Uterus (tissue), 3 donors: ENCODE measurements at regions not wholly inside any gene's neighbourhood (a gene's known extent, or its start where the extent isn't known, plus 50 kb on each side); places are given as distances from the start of the nearest gene placed in this dataset.

Source experiments
- DNase-seq, 2 donors: peaks; one replicate each; pipeline ENCODE4 v3.0.0-alpha.2; 2019 to 2020
- H3K27ac ChIP-seq, 2 donors: fragments of 200-600 bp; sonication (generic); 1 replicate in 1 of 2; 2 replicates in 1 of 2; pipeline ENCODE4 v1.5.1; 2016 to 2018
- H3K27me3 ChIP-seq, 2 donors: fragments of 200-600 bp; sonication (generic); one replicate each; pipeline ENCODE4 v1.5.1; 2018 to 2019; ENCODE audit warnings: control low read depth in 1 of 2
- H3K36me3 ChIP-seq, 2 donors: fragments of 200-600 bp; sonication (generic); one replicate each; pipeline ENCODE4 v1.5.1; 2019; ENCODE audit warnings: control low read depth in 1 of 2
- H3K4me1 ChIP-seq, 2 donors: fragments of 200-600 bp; sonication (generic); one replicate each; pipeline ENCODE4 v1.5.1; 2018 to 2019; ENCODE audit warnings: control low read depth in 1 of 2
- H3K4me3 ChIP-seq, 2 donors: fragments of 200-600 bp; sonication (generic); 1 replicate in 1 of 2; 2 replicates in 1 of 2; pipeline ENCODE4 v1.5.1; 2018 to 2019; ENCODE audit warnings: mild to moderate bottlenecking in 1 of 2
- H3K9me3 ChIP-seq, 2 donors: fragments of 200-600 bp; sonication (generic); one replicate each; pipeline ENCODE4 v1.5.1; 2019; ENCODE audit warnings: control low read depth in 1 of 2
- POLR2A ChIP-seq, 2 donors: fragments of 450-650 bp; IDR thresholded peaks; one replicate each; pipeline ENCODE4 v1.6.1; 2016; ENCODE audit warnings: antibody characterized with exemption in 2 of 2, mild to moderate bottlenecking in 1 of 2, moderate library complexity in 1 of 2
- intact Hi-C: fragments of 100-400 bp; cut with DNase I; formaldehyde crosslinking; loops from one replicate; pipeline ENCODE4 v1.15.1; 2023; ENCODE audit warnings: low total_unique reads
- TF ChIP-seq, protein P1 (sequence below), 4 experiments: fragments of 200-600 bp in 2 of 4; fragments of 450-650 bp in 2 of 4; sonication (generic) in 2 of 4; IDR thresholded peaks; one replicate each; pipeline ENCODE4 v1.5.1; 2016 to 2019; ENCODE audit warnings: antibody characterized with exemption in 4 of 4, mild to moderate bottlenecking in 2 of 4, moderate library complexity in 1 of 4
- donor health status: DM: yes; HTN: yes; CAD: no.

DNA sequence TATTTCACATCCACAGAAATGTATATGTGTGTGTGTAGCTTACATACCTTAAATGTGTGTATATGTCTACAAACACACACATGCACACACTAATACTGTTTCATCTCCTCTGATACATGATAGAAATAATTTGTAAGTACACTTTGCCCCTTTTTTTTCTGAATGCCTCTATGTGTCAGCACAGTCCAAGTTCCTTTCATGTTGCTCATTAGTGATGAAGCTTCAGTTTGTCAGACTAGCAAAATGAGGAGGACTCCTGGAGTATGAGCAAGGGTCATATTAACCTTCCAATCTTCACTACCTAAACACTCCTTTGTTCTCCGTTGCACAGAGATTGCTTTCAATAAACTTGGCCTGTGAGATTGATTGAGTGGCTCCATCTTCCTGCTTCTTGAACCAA is 935.4 kb downstream of the MRPL39 start:
- intact Hi-C loops, result no loop called here
- TF ChIP-seq, protein P1, sequence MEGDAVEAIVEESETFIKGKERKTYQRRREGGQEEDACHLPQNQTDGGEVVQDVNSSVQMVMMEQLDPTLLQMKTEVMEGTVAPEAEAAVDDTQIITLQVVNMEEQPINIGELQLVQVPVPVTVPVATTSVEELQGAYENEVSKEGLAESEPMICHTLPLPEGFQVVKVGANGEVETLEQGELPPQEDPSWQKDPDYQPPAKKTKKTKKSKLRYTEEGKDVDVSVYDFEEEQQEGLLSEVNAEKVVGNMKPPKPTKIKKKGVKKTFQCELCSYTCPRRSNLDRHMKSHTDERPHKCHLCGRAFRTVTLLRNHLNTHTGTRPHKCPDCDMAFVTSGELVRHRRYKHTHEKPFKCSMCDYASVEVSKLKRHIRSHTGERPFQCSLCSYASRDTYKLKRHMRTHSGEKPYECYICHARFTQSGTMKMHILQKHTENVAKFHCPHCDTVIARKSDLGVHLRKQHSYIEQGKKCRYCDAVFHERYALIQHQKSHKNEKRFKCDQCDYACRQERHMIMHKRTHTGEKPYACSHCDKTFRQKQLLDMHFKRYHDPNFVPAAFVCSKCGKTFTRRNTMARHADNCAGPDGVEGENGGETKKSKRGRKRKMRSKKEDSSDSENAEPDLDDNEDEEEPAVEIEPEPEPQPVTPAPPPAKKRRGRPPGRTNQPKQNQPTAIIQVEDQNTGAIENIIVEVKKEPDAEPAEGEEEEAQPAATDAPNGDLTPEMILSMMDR (IDR thresholded peaks at IDR 0.05), result no peak
- TF ChIP-seq POLR2A (IDR thresholded peaks at IDR 0.05), result no peak

DNA sequence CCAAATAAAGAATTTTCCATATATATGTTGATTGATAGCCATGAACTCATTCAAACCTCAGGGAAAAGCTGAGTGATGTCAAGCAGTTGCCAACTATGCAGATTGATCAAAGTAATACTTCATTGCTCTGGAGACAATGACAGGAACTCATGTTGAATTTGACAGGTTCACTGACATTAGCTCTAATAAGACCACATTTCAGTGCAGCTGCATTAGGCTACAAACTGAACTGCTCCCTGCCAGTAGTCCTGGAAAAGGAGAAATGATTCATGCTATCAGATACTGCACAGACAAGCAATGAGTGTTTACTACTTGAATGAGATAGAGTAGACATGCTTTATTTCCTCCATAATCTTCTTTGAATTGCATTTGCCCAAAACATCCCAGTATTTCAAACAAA is 948.4 kb downstream of the MRPL39 start:
- Histone ChIP-seq H3K36me3 (no peaks in the 10 kb centered on the region), H3K4me1 (no peaks in the 10 kb centered on the region), H3K27ac (no peak overlapping the region), H3K9me3 (no peaks in the 10 kb centered on the region), H3K4me3 (no peak overlapping the region), H3K27me3 (no peaks in the 10 kb centered on the region)
- TF ChIP-seq, protein P1 (IDR thresholded peaks at IDR 0.05), result no peak
- intact Hi-C loops, result no loop called here
- no peak for DNase-seq

More for the DNA sequence above, 935.4 kb downstream of the MRPL39 start:
- H3K27ac ChIP-seq, result no peak overlapping the region
- H3K4me1 ChIP-seq, result no peaks in the 10 kb centered on the region
- no peaks in the 10 kb centered on the region for H3K9me3 ChIP-seq
- no peaks in the 10 kb centered on the region for H3K27me3 ChIP-seq
- H3K4me3 ChIP-seq, result no peak overlapping the region
- DNase-seq, result no peak
- H3K36me3 ChIP-seq, result no peaks in the 10 kb centered on the region

DNA sequence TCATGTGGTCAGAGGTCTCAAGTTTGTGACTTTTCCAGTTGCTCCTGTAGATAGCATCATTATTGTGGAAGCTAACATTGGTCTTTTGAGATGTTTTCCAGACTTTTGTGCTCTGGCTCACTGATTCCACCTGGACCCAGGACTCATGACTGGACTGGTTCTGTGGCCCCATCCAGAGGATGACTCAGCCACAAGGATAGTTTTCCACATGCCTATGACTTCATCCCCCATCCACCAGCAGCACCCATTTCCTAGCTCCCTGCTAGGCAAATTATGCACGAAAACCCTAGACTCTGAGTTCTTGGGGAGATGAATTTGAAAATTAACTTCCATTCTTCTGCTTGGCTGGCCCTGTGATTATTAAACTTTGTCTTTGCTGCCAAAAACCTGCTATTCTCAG is 949.3 kb downstream of the MRPL39 start:
- no peak for TF ChIP-seq POLR2A (IDR thresholded peaks at IDR 0.05)
- intact Hi-C loops, result no loop called here
- Histone ChIP-seq H3K27me3 (no peaks in the 10 kb centered on the region), H3K36me3 (no peaks in the 10 kb centered on the region), H3K9me3 (no peaks in the 10 kb centered on the region), H3K27ac (no peak overlapping the region), H3K4me3 (no peak overlapping the region), H3K4me1 (no peaks in the 10 kb centered on the region)
- no peak for DNase-seq

DNA sequence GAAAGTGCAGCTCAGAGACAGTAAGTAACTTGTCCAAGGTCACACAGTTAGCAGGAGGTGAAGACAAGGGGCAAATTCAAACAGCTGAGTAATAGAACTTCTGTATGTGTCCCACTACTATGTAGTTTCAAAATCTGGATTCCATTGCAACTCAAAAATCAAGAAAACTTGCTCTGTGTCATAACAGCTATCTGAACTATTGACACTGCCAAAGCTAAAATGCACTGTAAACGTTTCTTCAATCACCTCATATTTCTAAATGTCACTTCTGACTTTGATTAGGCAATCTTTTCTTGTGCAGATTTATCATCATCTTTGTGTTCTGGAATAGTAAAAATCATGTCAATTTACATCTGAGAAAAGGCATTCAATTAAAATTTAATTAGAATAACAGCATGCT is 957.6 kb downstream of the MRPL39 start:
- no peak overlapping the region for H3K4me3 ChIP-seq
- TF ChIP-seq, protein P1 (IDR thresholded peaks at IDR 0.05), result no peak
- no peak for TF ChIP-seq POLR2A (IDR thresholded peaks at IDR 0.05)
- no peak overlapping the region for H3K27ac ChIP-seq
- H3K9me3 ChIP-seq, result no peaks in the 10 kb centered on the region
- intact Hi-C loops, result no loop called here
- H3K27me3 ChIP-seq, result no peaks in the 10 kb centered on the region
- no peaks in the 10 kb centered on the region for H3K36me3 ChIP-seq
- H3K4me1 ChIP-seq, result no peaks in the 10 kb centered on the region
- DNase-seq, result no peak

DNA sequence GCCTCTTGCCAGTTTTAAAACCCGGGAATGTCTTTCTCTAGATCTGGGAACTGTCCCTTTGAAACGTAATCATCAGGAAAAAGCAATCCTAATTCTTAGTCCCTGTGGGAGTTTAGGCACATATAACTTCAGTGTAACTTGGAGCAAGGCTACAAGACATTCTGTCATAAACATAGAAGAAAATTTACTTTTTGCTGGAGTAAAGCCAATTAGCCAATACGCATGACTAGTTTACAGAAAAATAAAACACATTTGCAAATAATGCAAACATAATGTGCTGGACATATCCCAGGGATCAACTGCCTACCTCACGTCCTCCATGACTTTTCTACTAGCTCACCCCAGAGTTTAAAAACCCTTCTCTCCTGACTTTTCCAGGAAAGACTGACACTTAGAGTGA is 970.6 kb downstream of the MRPL39 start:
- H3K27ac ChIP-seq, result no peak overlapping the region
- no peaks in the 10 kb centered on the region for H3K9me3 ChIP-seq
- TF ChIP-seq POLR2A (IDR thresholded peaks at IDR 0.05), result no peak
- TF ChIP-seq, protein P1 (IDR thresholded peaks at IDR 0.05), result no peak
- H3K4me3 ChIP-seq, result no peak overlapping the region
- intact Hi-C loops, result no loop called here
- no peaks in the 10 kb centered on the region for H3K4me1 ChIP-seq
- no peaks in the 10 kb centered on the region for H3K36me3 ChIP-seq
- no peaks in the 10 kb centered on the region for H3K27me3 ChIP-seq
- no peak for DNase-seq

DNA sequence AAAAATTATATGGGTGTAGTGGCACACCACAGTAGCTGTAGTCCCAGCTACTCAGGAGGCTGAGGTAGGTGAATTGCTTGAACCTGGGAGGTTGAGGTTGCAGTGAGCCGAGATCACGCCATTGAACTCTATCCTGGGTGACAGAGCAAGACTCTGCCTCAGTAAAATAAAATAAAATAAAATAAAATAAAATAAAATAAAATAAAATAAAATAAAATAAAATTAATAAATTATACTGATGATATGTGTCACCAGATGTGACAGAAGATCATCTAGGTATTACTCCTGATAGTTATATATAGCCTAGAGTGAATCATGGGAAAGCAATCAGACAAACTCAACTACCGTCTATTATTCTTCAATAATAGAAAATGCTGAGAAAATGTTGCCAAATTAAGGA is 972.5 kb downstream of the MRPL39 start:
- Histone ChIP-seq H3K27me3 (no peaks in the 10 kb centered on the region), H3K4me1 (no peaks in the 10 kb centered on the region), H3K36me3 (no peaks in the 10 kb centered on the region), H3K27ac (no peak overlapping the region), H3K4me3 (no peak overlapping the region), H3K9me3 (no peaks in the 10 kb centered on the region)
- intact Hi-C loops, result no loop called here
- TF ChIP-seq POLR2A (IDR thresholded peaks at IDR 0.05), result no peak
- TF ChIP-seq, protein P1 (IDR thresholded peaks at IDR 0.05), result no peak
- no peak for DNase-seq
